Adrenal gland (tissue), 9 donors: ENCODE measurements at regions not wholly inside any gene's neighbourhood (a gene's known extent, or its start where the extent isn't known, plus 50 kb on each side); places are given as distances from the start of the nearest gene placed in this dataset.

Source experiments
- DNase-seq, 7 donors: peaks; one replicate each; pipeline ENCODE4 v3.0.0-alpha.2; 2019 to 2020
- H3K27ac ChIP-seq, 5 donors: fragments of 200-600 bp; sonication (generic) in 4 of 5; 1 replicate in 3 of 5; 2 replicates in 2 of 5; pipeline versions ENCODE4 v1.5.1 to v1.8.0; 2016 to 2020; ENCODE audit warnings: mild to moderate bottlenecking in 1 of 5
- H3K27me3 ChIP-seq: fragments of 200-600 bp; 2 replicates; pipeline ENCODE4 v1.8.0; 2021
- H3K36me3 ChIP-seq, 2 donors: fragments of 200-600 bp; replicated peaks in 1 of 2; 1 replicate in 1 of 2; 2 replicates in 1 of 2; pipeline versions ENCODE4 v1.5.1 to v1.8.0; 2018 to 2022
- H3K4me1 ChIP-seq, 2 donors: fragments of 200-600 bp; replicated peaks in 1 of 2; 1 replicate in 1 of 2; 2 replicates in 1 of 2; pipeline versions ENCODE4 v1.5.1 to v1.8.0; 2018 to 2021
- H3K4me3 ChIP-seq, 4 donors: fragments of 200-600 bp; sonication (generic) in 3 of 4; one replicate each; pipeline ENCODE4 v1.5.1; 2016 to 2018
- H3K9me3 ChIP-seq, 3 donors: fragments of 200-600 bp; sonication (generic) in 1 of 3; replicated peaks in 1 of 3; 1 replicate in 2 of 3; 2 replicates in 1 of 3; pipeline versions ENCODE4 v1.5.1 to v1.8.0; 2016 to 2021
- POLR2A ChIP-seq, 2 donors: fragments of 450-650 bp; IDR thresholded peaks; one replicate each; pipeline ENCODE4 v1.6.1; 2017; ENCODE audit warnings: antibody characterized with exemption in 2 of 2, mild to moderate bottlenecking in 2 of 2, moderate library complexity in 1 of 2
- WGBS, 4 donors: extraction: QIAGEN DNeasy Blood & Tissue Kit in 2 of 4; methylation state at CpG; one replicate each; pipeline versions ENCODE4 v1.1.5 to v1.1.7; 2013 to 2017; 5-methylcytosine and 5-hydroxymethylcytosine counted together
- intact Hi-C, 2 donors: fragments of 100-400 bp; cut with DNase I; formaldehyde crosslinking; loops; one replicate each; pipeline versions ENCODE4 v1.14.1 to v1.15.0; 2022 to 2023
- TF ChIP-seq, protein P1 (sequence below), 6 experiments: fragments of 450-650 bp in 4 of 6; fragments of 200-600 bp in 2 of 6; sonication (generic) in 1 of 6; IDR thresholded peaks; 1 replicate in 5 of 6; 2 replicates in 1 of 6; pipeline versions ENCODE4 v1.5.1 to v1.8.0; 2016 to 2021; ENCODE audit warnings: antibody characterized with exemption in 6 of 6, mild to moderate bottlenecking in 2 of 6, moderate library complexity in 1 of 6
- donor health status: healthy with polysubstance abuse.
- donor health status: Bipolar disorder and iron deficiency.
- donor health status: DM: yes; HTN: yes; CAD: no.
- donor health status: DM: no; HTN: no; CAD: no.
- donor health status: DM: no; HTN: no; CAD: no.

DNA sequence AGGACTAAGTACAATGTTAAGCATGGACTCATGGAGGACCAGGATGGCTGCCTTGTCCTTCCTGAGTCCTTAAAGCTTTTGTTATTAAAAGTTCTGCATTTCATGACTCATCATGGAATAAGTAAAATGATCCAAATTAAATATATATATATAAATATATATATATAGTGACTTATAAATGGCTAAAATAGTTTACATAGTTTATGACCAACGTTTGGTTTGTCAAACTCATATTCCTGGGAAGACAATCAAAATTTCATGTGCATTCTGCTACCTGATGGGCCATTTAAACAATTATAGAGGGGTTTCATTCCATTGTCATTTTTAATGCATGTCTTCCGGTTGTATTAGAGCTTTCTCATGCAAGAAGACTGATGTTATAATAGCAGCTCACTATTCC lies 1190.7 kb downstream of the FSCB start:
- Histone ChIP-seq H3K4me1 (no peaks in the 10 kb centered on the region), H3K9me3 (no peaks in the 10 kb centered on the region), H3K36me3 (no peaks in the 10 kb centered on the region), H3K27me3 (no peaks in the 10 kb centered on the region), H3K27ac (no peak overlapping the region), H3K4me3 (no peak overlapping the region)
- intact Hi-C loops: no loop called here
- DNase-seq: no peak
- 68 to 75% (median 72%) methylated on average over 2 of the region's 2 CpGs for WGBS, 4 donors
- TF ChIP-seq, protein P1, sequence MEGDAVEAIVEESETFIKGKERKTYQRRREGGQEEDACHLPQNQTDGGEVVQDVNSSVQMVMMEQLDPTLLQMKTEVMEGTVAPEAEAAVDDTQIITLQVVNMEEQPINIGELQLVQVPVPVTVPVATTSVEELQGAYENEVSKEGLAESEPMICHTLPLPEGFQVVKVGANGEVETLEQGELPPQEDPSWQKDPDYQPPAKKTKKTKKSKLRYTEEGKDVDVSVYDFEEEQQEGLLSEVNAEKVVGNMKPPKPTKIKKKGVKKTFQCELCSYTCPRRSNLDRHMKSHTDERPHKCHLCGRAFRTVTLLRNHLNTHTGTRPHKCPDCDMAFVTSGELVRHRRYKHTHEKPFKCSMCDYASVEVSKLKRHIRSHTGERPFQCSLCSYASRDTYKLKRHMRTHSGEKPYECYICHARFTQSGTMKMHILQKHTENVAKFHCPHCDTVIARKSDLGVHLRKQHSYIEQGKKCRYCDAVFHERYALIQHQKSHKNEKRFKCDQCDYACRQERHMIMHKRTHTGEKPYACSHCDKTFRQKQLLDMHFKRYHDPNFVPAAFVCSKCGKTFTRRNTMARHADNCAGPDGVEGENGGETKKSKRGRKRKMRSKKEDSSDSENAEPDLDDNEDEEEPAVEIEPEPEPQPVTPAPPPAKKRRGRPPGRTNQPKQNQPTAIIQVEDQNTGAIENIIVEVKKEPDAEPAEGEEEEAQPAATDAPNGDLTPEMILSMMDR (IDR thresholded peaks at IDR 0.05): no peak
- no peak for TF ChIP-seq POLR2A (IDR thresholded peaks at IDR 0.05)

DNA sequence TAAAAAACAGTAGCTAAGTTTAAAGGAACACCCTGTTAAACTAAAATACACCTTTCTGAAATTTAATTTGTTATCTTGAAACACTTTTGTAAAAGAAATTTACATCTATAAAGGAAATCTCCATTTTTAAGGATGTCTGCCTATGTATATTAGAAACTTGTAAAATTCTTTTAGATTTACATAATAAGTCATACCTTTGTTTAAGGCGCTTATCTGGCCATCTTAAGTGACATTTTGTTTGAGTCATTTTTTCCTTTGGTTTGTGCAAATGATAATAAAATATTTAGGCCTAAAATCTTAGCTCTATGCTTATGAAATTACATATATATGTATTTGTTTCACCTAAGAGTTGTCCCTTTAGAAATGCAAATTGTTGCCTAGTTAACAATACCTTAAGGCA lies 1193.4 kb downstream of the FSCB start:
- no peak overlapping the region for H3K27ac ChIP-seq
- no peak for DNase-seq
- 89 to 98% (median 95%) methylated on average over 1 of the region's 1 CpG for WGBS, 4 donors
- H3K36me3 ChIP-seq: no peaks in the 10 kb centered on the region
- intact Hi-C loops: no loop called here
- H3K9me3 ChIP-seq: no peaks in the 10 kb centered on the region
- H3K27me3 ChIP-seq: no peaks in the 10 kb centered on the region
- no peak for TF ChIP-seq POLR2A (IDR thresholded peaks at IDR 0.05)
- TF ChIP-seq, protein P1 (IDR thresholded peaks at IDR 0.05): no peak
- H3K4me3 ChIP-seq: no peak overlapping the region
- H3K4me1 ChIP-seq: no peaks in the 10 kb centered on the region

GRCh38 chr14:43308421-43309110 lies 1198.5 kb downstream of the FSCB start:
- no peak overlapping the region for H3K27ac ChIP-seq
- no peaks in the 10 kb centered on the region for H3K36me3 ChIP-seq
- no peak for TF ChIP-seq POLR2A (IDR thresholded peaks at IDR 0.05)
- TF ChIP-seq, protein P1 (IDR thresholded peaks at IDR 0.05): no peak
- no peak for DNase-seq
- no peaks in the 10 kb centered on the region for H3K4me1 ChIP-seq
- no peaks in the 10 kb centered on the region for H3K9me3 ChIP-seq
- H3K4me3 ChIP-seq: no peak overlapping the region
- no peaks in the 10 kb centered on the region for H3K27me3 ChIP-seq
- intact Hi-C loops: no loop called here
- WGBS, 4 donors: 68 to 78% (median 71%) methylated on average over 3 of the region's 3 CpGs

- Histone ChIP-seq H3K9me3 (no peaks in the 10 kb centered on the region), H3K27ac (no peak overlapping the region), H3K27me3 (no peaks in the 10 kb centered on the region), H3K4me3 (no peak overlapping the region), H3K4me1 (no peaks in the 10 kb centered on the region), H3K36me3 (no peaks in the 10 kb centered on the region)
- no peak for DNase-seq
- intact Hi-C loops: no loop called here
- TF ChIP-seq, protein P1 (IDR thresholded peaks at IDR 0.05): no peak
- TF ChIP-seq POLR2A (IDR thresholded peaks at IDR 0.05): no peak
- WGBS, 4 donors: 64 to 79% (median 67%) methylated on average over 1 of the region's 1 CpG
Observed at GRCh38 chr14:43307836-43308235, 1199.2 kb downstream of the FSCB start.
